ENCODE measurements at regions not wholly inside any gene's neighbourhood (a gene's known extent, or its start where the extent isn't known, plus 50 kb on each side); places are given as distances from the start of the nearest gene placed in this dataset.
"Not testable (repeated sequence)": the region's sequence is repeated elsewhere in the genome, so short reads cannot be mapped to it uniquely, and the experiment has no call there.

GRCh38 chr4:78004270-78004669, 52.9 kb upstream of the FRAS1 start:
- FAIRE-seq (no peak), ATAC-seq (no peak), DNase-seq (no peak)
- no peaks in the 10 kb centered on the region for H3K36me3 ChIP-seq
- H3K4me1 ChIP-seq = no peaks in the 10 kb centered on the region
- no peaks in the 10 kb centered on the region for H3K9me3 ChIP-seq
- H3K27ac ChIP-seq = no peak overlapping the region
- no peaks in the 10 kb centered on the region for H3K27me3 ChIP-seq
- 62 to 91% methylated on average over 3 of the region's 3 CpGs for WGBS, 2 donors
- TF ChIP-seq, protein P1, sequence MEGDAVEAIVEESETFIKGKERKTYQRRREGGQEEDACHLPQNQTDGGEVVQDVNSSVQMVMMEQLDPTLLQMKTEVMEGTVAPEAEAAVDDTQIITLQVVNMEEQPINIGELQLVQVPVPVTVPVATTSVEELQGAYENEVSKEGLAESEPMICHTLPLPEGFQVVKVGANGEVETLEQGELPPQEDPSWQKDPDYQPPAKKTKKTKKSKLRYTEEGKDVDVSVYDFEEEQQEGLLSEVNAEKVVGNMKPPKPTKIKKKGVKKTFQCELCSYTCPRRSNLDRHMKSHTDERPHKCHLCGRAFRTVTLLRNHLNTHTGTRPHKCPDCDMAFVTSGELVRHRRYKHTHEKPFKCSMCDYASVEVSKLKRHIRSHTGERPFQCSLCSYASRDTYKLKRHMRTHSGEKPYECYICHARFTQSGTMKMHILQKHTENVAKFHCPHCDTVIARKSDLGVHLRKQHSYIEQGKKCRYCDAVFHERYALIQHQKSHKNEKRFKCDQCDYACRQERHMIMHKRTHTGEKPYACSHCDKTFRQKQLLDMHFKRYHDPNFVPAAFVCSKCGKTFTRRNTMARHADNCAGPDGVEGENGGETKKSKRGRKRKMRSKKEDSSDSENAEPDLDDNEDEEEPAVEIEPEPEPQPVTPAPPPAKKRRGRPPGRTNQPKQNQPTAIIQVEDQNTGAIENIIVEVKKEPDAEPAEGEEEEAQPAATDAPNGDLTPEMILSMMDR (IDR thresholded peaks at IDR 0.05) = no peak
- H3K4me3 ChIP-seq = no peak overlapping the region
- intact Hi-C loops (cut with DNase I) = no loop called here

DNA sequence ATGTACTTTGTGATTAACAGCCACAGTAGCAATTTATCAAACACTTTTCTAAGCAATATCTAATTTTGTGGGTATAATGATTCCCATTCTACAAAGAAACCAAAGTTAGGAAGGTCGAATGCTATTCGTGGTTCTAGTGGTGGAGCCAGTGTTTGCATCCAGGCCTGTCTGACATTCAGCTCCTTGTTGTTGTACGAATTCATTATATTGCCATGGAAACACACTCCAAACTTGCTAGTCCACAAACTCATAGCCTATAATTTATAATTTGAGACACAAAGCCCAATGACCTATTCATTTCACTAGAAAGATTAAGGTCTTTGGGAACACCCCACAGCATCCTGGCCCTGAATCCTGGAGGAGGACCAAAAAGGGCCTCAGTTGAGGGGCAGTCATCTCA, 52.0 kb upstream of the FRAS1 start:
- Histone ChIP-seq H3K27me3 (no peaks in the 10 kb centered on the region), H3K27ac (no peak overlapping the region), H3K36me3 (no peaks in the 10 kb centered on the region), H3K9me3 (no peaks in the 10 kb centered on the region), H3K4me3 (no peak overlapping the region), H3K4me1 (no peaks in the 10 kb centered on the region)
- intact Hi-C loops (cut with DNase I) = no loop called here
- TF ChIP-seq, protein P1 (IDR thresholded peaks at IDR 0.05) = no peak
- no peak for FAIRE-seq
- 53 to 70% methylated on average over 3 of the region's 3 CpGs for WGBS, 2 donors
- no peak for ATAC-seq
- DNase-seq = no peak

DNA sequence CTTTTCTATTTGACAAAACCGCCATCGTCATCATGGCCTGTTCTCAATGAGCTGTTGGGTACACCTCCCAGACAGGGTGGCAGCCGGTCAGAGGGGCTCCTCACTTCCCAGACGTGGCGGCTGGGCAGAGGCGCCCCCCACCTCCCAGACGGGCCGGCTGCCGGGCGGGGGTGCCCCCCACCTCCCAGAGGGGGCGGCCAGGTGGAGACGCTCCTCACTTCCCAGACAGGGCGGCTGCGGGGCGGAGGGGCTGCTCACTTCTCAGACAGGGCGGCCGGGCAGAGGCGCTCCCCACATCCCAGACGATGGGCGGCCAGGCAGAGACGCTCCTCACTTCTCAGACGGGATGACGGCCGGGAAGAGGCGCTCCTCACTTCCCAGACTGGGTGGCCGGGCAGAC, 50.1 kb upstream of the FRAS1 start:
- H3K36me3 ChIP-seq; intact Hi-C loops (cut with DNase I); H3K27ac ChIP-seq; H3K27me3 ChIP-seq; H3K9me3 ChIP-seq; FAIRE-seq; ATAC-seq; H3K4me3 ChIP-seq; H3K4me1 ChIP-seq: not testable (repeated sequence)
- DNase-seq = peak in 1 of 6 donors; percentile 32
- WGBS, 2 donors = 79 to 89% methylated on average over 17 to 24 of the region's 26 CpGs
